Kidney (tissue), 13 donors: ENCODE measurements at regions not wholly inside any gene's neighbourhood (a gene's known extent, or its start where the extent isn't known, plus 50 kb on each side); places are given as distances from the start of the nearest gene placed in this dataset.

Source experiments
- DNase-seq, 5 donors: peaks; one replicate each; pipeline ENCODE4 v3.0.0-alpha.2; 2013 to 2020
- FAIRE-seq: peaks from 2 replicates; lab custom pipeline; 2012; peaks lifted over from hg19 to GRCh38; lab: Jason Lieb, UNC
- H3K27ac ChIP-seq, 2 donors: one replicate each; pipeline ENCODE4 v1.7.0; 2013; ENCODE audit warnings: low read depth in 2 of 2, low read length in 2 of 2, inconsistent platforms in 1 of 2
- H3K27me3 ChIP-seq: one replicate; pipeline ENCODE4 v1.7.1; 2013; ENCODE audit warnings: low read length, inconsistent platforms; ENCODE audit not compliant: control insufficient read depth, insufficient read depth
- H3K36me3 ChIP-seq, 3 donors: one replicate each; pipeline versions ENCODE4 v1.7.0 to v1.7.1; 2013; ENCODE audit warnings: low read length in 3 of 3, control low read depth in 1 of 3, inconsistent platforms in 1 of 3; ENCODE audit not compliant: insufficient read depth in 3 of 3, control insufficient read depth in 2 of 3
- H3K4me1 ChIP-seq, 3 donors: one replicate each; pipeline versions ENCODE4 v1.7.0 to v1.7.1; 2013; ENCODE audit warnings: low read length in 3 of 3, inconsistent platforms in 1 of 3, low read depth in 1 of 3; ENCODE audit not compliant: control insufficient read depth in 2 of 3, insufficient read depth in 2 of 3
- H3K4me3 ChIP-seq, 3 donors: one replicate each; pipeline versions ENCODE4 v1.7.0 to v1.8.1; 2013; ENCODE audit warnings: low read length in 3 of 3, control low read depth in 1 of 3, inconsistent platforms in 1 of 3
- H3K9ac ChIP-seq, 3 donors: one replicate each; pipeline versions ENCODE4 v1.7.0 to v1.7.1; 2013; ENCODE audit warnings: low read length in 3 of 3, control low read depth in 1 of 3, inconsistent platforms in 1 of 3
- H3K9me3 ChIP-seq, 3 donors: one replicate each; pipeline versions ENCODE4 v1.7.0 to v1.7.1; 2013; ENCODE audit warnings: low read length in 3 of 3, control low read depth in 1 of 3, inconsistent platforms in 1 of 3; ENCODE audit not compliant: control insufficient read depth in 2 of 3, insufficient read depth in 1 of 3
- CTCF ChIP-seq: IDR thresholded peaks from 3 replicates; pipeline ENCODE4 v1.5.1; 2012; ENCODE audit warnings: mild to moderate bottlenecking, moderate library complexity, borderline replicate concordance; ENCODE audit not compliant: insufficient read depth; ENCODE audit errors: extremely low read depth
- intact Hi-C: fragments of 100-400 bp; cut with DNase I; formaldehyde crosslinking; loops from one replicate; pipeline ENCODE4 v1.11.1; 2022
- donor health status: control.
- donor health status: control.
- donor health status: control.
- donor health status: control.
- donor health status: control.
- donor health status: DM: yes; HTN: yes; CAD: no.
- donor health status: Normal renal cell carcinoma (clear cell type).

DNA sequence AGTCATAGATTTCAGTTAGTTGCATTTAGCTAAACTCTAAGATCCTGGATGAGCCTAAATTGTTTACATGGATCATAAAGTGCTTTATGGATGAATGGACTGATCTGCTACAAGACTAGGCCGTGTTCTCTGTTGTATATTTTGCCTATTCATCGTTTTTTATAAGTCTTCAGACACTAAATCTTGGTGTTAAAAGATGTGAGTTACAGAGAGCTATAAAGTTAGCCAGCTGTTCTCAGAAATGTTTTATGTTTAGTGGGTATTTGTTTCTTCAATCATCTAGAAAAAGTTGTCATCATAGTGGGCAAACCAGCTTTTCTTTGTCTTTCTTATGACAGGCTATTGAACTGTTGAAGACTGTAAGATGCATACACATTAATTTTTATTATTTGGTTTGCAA, 585.8 kb upstream of the SEMA6A start:
- no peak overlapping the region for H3K4me3 ChIP-seq

DNA sequence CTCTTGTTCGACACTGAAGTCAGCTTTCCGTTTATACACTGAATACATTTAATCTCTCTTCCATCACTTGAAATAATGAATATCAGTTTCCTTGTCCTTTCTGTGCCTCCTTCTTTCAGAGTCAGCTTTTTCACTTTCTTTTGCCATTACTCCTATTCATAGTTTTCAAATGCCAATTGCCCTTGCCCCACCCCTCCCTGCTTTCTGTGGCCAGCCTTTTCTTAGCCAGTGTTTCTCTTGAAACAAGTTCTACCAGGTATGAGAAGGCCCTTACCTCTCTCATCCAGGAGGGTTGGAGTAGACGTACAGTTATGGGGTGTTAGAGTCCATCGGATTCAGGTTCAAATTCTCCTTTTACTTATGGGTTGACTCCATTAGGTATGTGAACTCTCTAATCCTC, 574.7 kb upstream of the SEMA6A start:
- Histone ChIP-seq H3K9me3 (no peaks in the 10 kb centered on the region), H3K4me1 (no peaks in the 10 kb centered on the region), H3K9ac (no peak overlapping the region), H3K36me3 (no peaks in the 10 kb centered on the region), H3K27ac (no peak overlapping the region), H3K4me3 (no peak overlapping the region), H3K27me3 (no peaks in the 10 kb centered on the region)
- DNase-seq = no peak
- TF ChIP-seq CTCF = no peak
- no peak for FAIRE-seq
- intact Hi-C loops = no loop called here

More for the DNA sequence above, 585.8 kb upstream of the SEMA6A start:
- no peaks in the 10 kb centered on the region for H3K27me3 ChIP-seq
- H3K36me3 ChIP-seq = no peaks in the 10 kb centered on the region
- no peak overlapping the region for H3K27ac ChIP-seq
- no peak overlapping the region for H3K9ac ChIP-seq
- no peaks in the 10 kb centered on the region for H3K9me3 ChIP-seq
- FAIRE-seq = no peak
- TF ChIP-seq CTCF = no peak
- peak in 2 of 5 donors; percentile 62 to 71 for DNase-seq
- intact Hi-C loops = no loop called here
- H3K4me1 ChIP-seq = no peaks in the 10 kb centered on the region

DNA sequence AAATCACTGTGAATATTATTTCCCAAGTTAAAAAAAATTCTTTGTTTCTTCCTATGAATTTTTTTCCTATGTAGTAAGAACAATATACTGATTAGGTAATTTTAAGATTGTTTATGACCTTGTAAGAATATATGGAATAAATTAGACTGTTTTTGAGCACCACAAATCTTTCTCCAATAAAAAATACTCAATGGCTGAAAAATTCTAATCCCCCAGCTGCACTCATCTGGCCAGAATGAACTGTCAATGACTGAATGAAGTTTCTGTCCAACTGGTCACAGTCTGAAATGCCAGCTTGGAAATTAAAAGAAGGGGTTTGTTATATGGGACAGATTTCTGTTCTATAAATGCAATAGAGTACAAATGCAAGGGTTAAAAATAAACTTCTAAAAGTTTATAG, 569.5 kb upstream of the SEMA6A start:
- no peaks in the 10 kb centered on the region for H3K4me1 ChIP-seq
- no peak overlapping the region for H3K9ac ChIP-seq
- H3K27ac ChIP-seq = no peak overlapping the region
- no peak for TF ChIP-seq CTCF
- no peaks in the 10 kb centered on the region for H3K36me3 ChIP-seq
- no peak for FAIRE-seq
- no peaks in the 10 kb centered on the region for H3K27me3 ChIP-seq
- no peaks in the 10 kb centered on the region for H3K9me3 ChIP-seq
- intact Hi-C loops = no loop called here
- no peak for DNase-seq
- H3K4me3 ChIP-seq = no peak overlapping the region

- no peak for TF ChIP-seq CTCF
Measured at GRCh38 chr5:117143406-117143805, 568.8 kb upstream of the SEMA6A start.

More at GRCh38 chr5:117143406-117143805, 568.8 kb upstream of the SEMA6A start:
- DNase-seq (peak in 1 of 5 donors; percentile 13), FAIRE-seq (no peak)
- no peak overlapping the region for H3K9ac ChIP-seq
- H3K36me3 ChIP-seq = no peaks in the 10 kb centered on the region
- no peaks in the 10 kb centered on the region for H3K4me1 ChIP-seq
- H3K27me3 ChIP-seq = no peaks in the 10 kb centered on the region
- no peak overlapping the region for H3K4me3 ChIP-seq
- no peaks in the 10 kb centered on the region for H3K9me3 ChIP-seq
- intact Hi-C loops = no loop called here
- no peak overlapping the region for H3K27ac ChIP-seq
